ENCODE measurements at regions not wholly inside any gene's neighbourhood (a gene's known extent, or its start where the extent isn't known, plus 50 kb on each side); places are given as distances from the start of the nearest gene placed in this dataset.

DNA sequence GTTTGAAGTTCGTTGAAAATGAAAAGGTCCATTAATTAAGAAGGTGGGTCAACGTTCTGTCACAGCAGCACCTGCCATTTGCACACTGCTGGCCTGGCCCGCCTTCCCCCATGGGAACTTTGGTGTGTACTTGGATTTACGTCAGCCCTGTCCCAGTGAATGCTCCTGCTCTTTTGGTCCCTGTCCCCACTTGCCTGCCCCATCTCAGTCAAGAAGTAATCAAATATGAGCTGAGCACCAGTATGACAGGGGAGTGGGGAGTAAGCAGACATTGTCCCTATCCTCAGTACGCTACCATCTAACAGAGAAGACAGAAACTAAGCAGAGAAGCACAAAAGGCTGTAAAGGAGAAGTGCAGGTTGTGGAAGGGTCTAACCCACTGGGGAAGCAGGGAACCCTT is 65.1 kb downstream of the SLC4A3 start:
- DNase-seq (ENCODE audit: low read depth in 2 of 2) = no peak

DNA sequence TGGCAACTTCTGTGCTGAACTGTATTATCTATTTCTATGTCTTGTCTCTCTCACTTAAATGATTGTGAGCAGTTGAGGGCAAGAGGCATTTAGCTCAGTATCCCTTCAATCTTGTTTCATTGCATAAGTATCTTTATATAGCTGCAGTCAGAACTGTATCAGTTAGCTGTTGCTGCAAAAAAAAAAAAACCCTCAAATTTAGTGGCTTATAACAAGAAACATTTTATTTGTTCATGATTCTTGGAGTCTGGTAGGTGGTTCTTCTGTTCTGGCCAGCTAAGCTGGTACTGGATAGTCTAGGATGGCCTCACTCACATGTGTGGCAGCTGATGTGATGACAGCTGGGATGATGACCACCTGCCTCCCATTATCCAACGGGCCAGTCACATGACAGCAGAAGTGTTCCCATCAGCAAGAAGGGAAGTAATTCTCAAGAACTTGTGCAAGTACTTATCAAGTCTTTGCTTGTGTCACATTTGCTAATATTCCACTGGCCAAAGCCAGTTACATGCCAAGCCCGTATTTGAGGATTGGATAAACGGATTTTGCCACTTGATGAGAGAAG is 67.8 kb downstream of the SLC4A3 start:
- DNase-seq (ENCODE audit: low read depth in 2 of 2) = no peak

DNA sequence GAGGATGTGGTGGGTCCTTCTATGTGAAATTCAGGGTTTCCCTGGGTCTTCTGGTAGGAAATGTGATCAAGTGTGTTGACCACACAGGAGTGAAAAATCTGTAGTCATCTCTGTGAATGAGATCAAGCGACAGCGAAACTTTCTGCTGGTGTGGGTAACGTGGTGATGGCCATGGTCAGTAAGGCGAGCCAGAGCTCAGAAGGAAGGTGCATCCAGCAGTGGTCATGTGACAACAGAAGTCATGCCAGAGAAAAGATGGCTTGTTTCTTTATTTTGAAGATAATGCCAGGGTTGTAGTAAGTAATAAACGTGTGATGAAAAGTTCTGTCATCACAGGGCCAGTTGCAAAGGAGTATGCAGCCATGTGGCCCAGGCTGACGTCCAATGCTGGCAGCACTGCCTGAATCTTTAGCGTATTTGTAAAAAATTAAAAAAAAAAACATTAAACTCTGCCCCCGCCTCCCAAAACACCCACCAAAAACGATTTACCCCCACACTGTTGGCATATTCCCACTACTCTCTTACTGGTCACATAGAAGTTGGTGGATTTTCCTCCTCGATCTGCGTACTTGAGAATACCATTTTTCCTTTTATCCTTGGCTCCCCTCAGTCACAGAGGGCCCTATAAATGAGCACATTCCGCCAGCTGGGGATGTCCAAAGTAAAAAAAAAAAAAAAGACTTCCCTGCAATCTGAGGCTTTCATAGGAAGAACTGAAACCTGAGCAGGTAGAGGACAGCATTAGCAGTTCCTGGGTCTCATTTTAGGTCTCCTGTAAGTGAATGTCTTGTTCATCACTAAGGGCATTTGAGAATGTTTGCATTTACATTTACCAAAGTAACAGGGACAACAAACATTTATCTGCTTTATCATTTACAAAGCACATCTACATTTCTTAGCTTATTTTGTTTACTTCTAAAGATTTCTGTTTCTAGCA is 70.6 kb downstream of the SLC4A3 start:
- DNase-seq (ENCODE audit: low read depth in 2 of 2) = no peak

DNA sequence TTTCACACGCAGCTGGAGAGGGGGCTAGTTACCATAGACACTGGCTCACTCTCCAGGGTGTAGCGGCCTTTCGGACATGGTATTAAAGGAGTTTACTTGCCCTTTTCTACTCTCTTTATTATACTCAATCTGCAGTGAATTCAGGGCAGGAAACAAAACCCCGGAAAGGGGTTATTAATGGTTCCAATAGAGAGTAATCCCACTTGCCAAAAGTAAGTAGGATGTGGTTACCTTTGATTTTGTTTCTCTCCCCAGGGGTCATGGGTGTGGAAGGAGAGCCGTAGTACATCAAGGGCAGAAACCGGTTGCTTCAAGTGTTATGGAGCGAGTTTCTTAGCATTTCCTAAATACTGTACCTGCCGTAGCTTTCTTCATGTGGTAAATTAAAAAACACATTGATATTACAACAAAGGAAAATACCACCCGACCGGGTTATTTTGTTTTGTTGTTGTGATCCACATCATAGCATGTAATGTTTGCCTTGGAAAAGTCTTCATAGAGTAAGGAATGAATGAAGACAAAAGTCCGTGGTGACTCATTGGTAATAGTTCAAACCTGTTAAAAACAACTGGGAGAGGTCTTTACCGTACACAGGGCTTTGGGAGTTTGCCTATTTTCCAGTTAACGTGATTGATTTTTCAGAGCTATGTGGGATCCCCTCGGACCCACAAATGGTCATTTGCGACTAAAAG is 71.5 kb downstream of the SLC4A3 start:
- DNase-seq (ENCODE audit: low read depth in 2 of 2) = no peak

DNA sequence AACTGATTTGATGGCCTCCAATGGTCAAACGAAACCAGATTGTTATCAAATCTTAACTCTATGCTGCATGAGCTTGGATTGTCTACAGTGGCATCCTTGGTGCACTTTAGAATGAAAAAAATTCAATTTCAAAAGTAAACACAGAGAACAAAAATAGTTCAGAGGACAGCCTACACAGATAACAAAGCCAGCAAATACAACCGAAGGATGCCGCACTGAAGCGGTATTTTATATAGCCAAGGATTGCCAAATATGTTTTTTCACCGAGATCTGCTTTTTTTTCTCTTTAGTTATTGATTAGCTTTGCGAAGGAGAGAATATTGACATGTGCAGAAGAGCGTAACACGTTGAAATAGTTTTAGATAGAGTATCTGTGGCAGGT is 72.0 kb downstream of the SLC4A3 start:
- DNase-seq (ENCODE audit: low read depth in 2 of 2) = no peak

DNA sequence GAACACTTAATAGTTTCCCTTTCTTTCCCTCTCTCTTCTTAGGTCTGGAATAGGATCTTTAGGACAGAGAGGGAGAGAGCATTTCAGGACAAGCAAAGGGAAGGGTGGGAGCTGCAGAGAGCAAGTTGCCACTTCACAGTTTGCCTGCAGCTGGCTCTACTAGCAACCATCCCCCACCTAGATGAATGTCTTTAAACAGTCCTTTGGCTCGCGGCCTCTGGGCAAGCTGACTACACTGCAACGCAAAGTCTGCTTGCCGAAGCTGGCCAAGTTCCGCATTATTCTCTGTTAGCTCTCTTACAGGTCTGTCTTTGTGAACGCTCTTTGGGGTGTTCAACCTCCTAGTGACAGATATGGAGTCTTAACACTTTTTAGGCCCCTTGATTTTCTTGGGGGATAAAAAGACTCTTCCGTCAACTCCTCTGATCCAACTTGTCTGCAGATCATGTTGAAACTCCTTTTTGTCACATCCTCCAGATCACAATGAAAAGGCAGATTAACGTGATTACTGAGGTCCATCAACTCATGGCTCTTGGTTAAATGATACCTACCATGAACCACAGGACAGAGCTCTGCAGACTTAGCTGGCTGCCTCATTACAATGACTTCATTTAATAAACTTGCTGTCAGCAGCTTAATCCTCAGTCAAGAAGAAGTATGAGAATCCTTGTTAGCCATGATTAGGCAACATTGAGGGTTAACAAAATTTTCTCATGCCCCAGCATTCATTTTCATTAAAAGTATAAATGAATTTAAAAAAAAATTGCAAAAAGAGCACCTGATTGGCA is 74.6 kb downstream of the SLC4A3 start:
- DNase-seq (ENCODE audit: low read depth in 2 of 2) = no peak

DNA sequence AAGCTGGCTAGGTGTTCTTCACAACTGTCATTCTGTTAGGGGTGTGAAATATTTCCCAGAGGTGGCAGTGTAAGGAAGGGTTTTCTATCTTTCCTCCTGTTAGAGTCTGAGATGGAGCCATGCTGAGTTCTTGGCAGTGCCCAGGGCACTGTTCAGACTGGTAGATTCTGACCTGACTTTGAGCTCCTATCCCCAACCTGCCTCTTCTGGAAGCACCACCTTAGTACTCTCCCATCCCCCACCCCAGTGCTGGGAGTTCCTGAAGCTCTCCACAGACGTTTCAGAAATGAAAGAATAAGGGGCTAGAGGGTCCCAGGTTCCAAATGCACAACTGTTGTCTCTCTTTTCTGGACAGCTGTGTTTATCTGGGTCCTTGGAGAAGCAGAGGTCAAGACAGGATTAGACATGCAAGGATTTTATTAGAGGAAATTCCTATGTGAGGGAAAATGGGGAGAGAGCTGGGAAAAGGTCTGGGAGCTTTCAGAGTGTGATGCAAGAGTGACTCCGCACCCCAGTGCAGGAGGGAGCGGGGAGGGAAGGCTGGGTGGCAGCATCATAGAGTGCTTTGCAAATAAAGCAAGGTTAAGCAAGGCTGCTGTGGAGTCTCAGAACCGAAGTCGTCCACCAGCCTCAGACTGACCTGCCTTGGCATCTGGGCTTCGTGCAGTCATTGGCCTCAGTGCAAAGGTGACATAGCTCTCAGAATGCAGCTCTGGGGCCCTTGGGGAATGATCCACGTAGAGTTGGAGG is 75.5 kb downstream of the SLC4A3 start:
- no peak for DNase-seq (ENCODE audit: low read depth in 2 of 2)

DNA sequence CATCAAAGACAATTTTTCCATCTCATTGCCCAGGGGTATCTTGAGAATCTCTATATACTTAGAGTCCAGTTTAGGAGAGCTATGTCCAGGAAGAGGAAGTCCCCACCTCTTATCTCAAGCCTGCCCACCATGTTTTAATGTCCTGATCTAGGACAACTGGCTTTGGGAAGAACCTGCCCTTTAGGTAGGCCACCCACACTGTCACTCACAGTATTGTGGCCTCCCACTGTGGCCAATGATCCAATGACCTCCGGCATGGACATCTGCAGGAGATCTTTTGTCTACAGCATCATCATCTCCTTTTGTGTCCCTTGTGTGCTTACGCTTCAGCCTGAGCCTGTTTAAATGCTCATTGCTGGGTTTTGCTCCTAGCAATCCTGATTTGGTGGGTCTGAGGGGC is 77.4 kb downstream of the SLC4A3 start:
- no peak for DNase-seq (ENCODE audit: low read depth in 2 of 2)

DNA sequence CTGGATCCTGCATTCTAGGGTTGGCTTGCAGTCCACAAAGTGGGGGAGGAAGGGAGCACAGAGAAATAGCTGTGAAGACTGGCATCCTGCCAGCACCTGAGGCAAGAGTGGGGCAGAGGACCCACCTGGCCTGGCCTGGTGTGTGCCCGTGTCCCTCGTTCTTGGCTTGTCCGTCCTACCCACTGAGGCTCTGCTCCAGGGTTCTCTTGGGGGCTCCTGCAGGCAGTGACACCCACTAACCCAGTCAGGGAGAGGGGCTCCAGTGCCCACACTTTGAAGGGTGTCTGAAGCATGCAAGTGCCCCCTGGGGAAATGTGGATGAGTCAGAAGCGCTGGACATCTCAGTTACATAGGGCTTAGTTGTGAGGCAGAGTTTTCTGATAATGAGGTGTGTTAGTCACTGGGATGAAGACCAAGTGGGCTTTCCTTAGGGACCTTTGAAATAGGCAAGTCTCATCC is 79.4 kb downstream of the SLC4A3 start:
- DNase-seq (ENCODE audit: low read depth in 2 of 2) = no peak

DNA sequence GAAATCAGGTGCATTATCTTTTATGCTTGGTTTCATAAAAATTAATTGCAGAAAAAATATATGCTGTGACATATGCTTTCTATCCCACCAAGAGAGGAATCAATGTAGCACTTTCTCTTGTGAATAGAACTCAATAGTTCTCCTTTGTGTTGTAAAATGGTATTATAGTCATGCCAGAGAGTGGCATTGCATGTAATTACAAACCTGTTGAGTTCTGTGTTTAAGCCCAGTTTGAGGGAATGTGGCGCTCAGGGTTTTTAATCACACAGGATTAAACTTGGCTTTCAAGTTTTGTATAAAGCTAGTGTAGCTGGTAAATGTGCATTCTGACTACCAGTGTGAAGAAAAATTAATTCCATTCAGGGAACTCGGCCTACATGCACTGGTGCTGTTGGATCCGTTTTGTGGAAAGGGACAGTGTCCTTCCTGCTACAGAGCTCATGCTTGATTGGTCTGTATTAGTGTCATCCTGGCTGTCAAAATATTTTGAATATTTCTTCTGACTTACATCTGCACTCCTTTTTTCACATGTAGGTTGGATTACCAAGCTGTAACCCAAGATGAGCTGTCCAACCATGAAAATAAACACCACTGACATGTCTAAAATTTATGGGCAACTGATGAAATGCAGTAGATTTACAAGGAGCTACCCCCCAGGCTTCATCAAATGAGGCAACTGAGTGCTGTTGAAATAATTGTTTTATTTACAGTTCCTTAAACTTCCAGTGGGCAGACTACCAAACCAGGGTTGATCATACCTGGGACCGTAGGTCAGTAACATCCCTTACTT is 80.3 kb downstream of the SLC4A3 start:
- no peak for DNase-seq (ENCODE audit: low read depth in 2 of 2)

DNA sequence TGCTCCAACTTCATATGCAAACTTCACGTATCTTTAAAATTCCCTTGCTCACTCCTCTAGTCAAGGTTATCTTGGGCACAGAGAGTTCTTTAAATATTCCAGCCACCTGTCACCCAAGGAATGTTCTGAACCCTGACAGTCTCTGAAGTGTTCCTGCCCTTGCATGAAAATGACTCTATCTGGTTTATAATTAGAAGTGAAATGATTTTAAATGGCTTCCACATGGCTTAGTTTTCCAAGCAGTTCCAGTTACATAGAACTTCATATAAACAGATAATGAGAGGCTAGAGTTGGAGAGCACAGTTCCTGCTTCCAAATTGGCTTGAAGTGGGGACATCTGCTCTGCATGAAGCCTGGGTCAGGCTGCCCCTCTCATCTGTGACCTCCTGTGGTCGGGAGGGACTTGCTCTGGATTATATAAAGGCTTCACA is 81.9 kb downstream of the SLC4A3 start:
- DNase-seq (ENCODE audit: low read depth in 2 of 2) = no peak

DNA sequence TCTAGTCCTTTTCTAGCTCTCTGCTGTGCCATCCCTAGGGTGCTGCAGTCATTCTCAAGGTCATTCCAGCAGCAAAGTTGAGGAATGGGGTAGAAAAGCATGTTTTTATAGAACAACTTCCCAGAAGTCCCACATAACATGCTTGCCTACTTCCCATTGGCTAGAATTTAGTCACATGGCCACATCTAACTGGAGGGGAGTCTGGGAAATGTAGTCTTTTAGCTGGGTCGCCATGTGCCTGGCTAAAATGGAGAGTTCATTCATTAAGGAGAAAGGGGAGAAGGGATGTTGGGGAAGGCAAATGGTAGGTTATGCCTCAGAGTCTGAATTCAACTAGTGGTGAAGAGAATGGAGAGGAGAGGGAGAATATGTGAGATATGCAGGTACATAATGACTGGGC is 85.7 kb downstream of the SLC4A3 start:
- DNase-seq (ENCODE audit: low read depth in 2 of 2) = no peak

DNA sequence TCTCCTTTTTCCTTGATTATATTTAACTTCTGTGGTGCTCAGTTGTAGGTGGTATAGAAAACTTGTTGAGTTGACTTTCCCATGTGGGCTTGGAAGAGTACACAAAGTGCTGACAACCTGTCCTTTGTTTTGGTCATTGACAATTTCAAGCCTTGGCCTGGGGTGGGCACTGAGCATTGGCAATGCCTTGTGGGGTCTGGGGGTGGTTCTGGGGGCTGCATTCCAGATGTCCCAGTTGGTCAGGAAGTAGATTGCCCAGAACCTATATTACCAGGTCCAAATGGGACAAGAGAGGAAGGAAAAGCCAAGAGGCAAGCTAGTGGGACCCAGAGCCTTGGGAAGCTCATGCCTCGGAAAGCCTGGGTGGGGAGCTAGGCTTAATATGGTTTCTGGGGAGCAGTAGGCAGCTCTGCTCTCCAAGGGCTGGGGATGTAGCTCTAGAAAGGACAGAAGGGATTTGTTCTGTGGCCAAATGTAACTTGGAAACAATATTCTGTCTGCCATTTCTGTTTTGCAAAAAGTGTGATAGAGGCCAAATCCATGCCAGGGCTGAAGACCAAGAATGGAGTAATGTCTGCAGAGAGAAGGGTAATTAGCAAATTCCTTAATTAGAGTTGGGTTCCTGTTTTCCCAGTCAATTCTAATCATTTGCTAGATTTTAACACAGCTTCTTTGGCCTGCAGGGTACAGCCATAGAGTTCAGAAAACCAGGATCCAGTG is 87.4 kb downstream of the SLC4A3 start:
- DNase-seq (ENCODE audit: low read depth in 2 of 2) = no peak

DNA sequence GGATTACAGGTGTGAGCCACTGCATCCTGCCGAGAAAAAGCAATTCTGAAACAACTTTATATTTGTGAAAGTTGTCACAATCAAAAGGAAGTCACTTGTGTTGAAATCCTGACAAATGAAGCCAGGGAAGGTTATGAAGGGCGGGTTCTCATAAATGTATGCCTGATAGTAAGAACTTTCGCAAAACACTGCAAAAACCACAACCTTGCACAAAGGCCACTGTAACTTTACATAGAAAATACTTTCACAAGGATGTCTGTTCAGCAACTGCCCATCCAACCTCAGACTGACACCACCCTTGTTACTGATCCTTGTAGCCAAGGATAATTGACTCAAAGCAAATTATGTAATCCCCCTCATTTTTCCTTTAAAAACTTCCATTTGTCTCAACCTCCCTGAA is 90.6 kb downstream of the SLC4A3 start:
- no peak for DNase-seq (ENCODE audit: low read depth in 2 of 2)

DNA sequence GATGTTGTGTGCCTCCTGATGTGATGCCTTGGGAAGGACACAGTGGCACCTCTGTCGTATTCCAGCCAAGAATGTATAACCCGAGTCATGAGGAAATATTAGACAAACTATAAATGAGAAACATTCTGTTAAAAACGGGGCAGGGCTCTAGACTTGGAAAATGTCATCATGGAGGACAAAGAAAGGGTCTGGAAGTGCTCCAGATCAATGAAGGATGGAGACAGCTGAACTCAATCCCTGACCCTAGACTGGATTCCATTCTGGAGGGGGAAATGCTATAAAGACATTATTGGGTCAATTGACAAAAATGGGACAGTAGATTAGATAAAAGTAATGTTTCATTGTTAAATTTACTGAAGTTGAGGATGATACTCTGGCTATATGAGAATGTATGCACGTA is 92.1 kb downstream of the SLC4A3 start:
- DNase-seq (ENCODE audit: low read depth in 2 of 2) = no peak

DNA sequence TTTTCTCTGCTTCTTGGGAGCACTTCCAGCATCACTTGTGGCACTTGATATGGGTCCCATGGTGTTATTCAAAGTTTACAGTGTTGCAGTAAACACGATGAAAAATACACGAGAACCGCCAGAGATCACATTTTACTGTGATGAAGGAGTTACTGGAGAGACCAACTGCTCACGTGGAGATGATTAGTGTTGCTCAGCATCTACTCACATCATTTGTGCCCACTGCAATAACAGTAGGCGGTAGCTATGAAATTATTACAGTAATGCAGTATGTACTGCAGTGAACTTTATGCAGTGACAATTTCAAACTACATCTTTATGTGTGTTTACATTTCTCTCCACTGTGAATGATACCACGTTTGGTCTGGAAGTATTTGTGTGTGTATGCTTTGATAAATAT is 93.5 kb downstream of the SLC4A3 start:
- DNase-seq (ENCODE audit: low read depth in 2 of 2) = no peak

DNA sequence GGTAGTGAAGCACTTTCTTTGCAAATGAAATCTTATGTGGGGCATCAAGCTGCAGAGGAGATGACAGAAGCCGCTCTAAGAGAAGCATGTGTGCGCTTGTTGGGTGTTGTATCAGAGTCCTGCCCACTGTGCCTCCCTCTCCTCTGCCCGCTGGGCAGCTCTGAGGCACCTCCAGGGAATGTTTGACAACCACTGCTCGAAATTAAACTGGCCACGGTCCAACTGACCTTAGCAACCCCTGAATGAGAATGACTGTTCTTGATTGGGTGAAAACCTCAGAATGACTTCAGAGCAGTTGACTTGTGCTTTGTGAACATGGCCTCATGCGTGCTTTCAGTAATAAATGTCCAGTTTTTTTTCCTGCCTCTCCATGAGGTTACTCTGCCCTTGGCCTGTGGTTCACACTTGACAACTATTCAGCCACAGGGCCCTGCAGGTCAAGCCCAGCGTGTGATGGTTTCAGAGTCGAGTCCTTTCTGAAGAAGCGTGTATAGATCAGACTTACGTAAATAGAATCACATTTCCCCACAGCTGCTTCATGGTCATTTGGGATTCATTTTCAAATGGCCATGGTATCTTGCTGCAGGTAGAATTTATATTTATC is 94.9 kb downstream of the SLC4A3 start:
- DNase-seq (ENCODE audit: low read depth in 2 of 2) = no peak

DNA sequence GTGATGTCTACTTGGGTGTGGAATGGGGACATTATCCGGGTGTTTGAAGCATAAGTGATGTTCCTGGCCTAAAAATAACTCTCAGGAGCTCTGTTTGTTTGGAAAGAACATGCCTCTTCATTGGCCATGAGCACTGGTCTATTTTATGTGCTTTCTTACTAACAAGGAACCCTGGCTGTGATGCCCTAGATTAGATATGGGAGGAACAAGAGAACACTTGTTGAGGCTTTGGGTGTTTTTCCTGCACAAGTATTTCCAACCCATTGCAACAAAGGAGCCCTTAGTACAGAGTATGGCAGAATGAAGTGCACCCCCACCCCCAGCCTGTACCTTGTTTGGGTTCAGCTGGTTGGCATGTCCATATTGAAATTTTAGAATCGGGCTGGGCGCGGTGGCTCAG is 95.9 kb downstream of the SLC4A3 start:
- DNase-seq (ENCODE audit: low read depth in 2 of 2) = no peak

DNA sequence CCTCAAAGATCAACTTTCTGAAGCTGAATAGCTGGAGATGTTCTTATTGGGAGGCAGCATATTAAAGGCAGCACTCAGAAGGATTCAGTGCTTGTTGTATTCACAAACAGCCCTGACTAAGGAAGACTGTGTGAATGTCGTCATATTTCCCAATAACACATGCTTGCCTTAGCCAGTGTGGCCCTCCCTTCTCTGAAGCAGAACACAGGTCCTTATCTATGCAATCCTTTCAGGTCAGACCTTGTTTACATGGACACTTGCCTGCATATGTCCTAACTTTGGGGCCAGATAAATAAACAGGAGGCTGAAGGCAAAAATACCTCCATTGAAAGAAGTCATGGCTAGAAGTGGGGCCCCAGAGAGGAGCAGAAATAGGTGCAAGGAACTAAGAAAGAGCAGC is 97.2 kb downstream of the SLC4A3 start:
- DNase-seq (ENCODE audit: low read depth in 2 of 2) = no peak

Data from activated CD4-positive, alpha-beta T cell treated with anti-CD3 and anti-CD28 coated beads for 24 hours (primary cell).